ENCODE measurements at regions not wholly inside any gene's neighbourhood (a gene's known extent, or its start where the extent isn't known, plus 50 kb on each side); places are given as distances from the start of the nearest gene placed in this dataset.

- DNase-seq (ENCODE audit: low spot score) = no peak
- Histone ChIP-seq H3K9me3 (ENCODE audit: low read depth) (no peaks in the 10 kb centered on the region), H3K4me3 (no peak overlapping the region), H4K20me1 (ENCODE audit: insufficient read depth, poor library complexity, severe bottlenecking) (no peaks in the 10 kb centered on the region), H3K79me2 (no peaks in the 10 kb centered on the region), H3K27ac (no peak overlapping the region), H2AFZ (no peak overlapping the region), H3K4me1 (ENCODE audit: insufficient read depth) (no peaks in the 10 kb centered on the region), H3K4me2 (no peak overlapping the region), H3K27me3 (peaks cover 3% of the 10 kb centered on the region), H3K36me3 (replicated peaks; ENCODE audit: insufficient read depth, low read depth) (no peaks in the 10 kb centered on the region), H3K9me2 (replicated peaks; ENCODE audit: insufficient read depth) (no peaks in the 10 kb centered on the region)
- TF ChIP-seq EZH2phosphoT487 (IDR thresholded peaks at IDR 0.05; ENCODE audit: low read depth, severe bottlenecking, unreplicated experiment) (no peak), EZH2 (IDR thresholded peaks at IDR 0.05; ENCODE audit: borderline replicate concordance) (no peak), CTCF (IDR thresholded peaks at IDR 0.05; ENCODE audit: poor library complexity) (no peak)
- WGBS (ENCODE audit: low lambda C conversion rate, missing lambda C conversion rate) = 84% methylated on average over 10 of the region's 10 CpGs
Measured at GRCh38 chr10:47158116-47159071, 141.6 kb upstream of the GDF10 start.

DNA sequence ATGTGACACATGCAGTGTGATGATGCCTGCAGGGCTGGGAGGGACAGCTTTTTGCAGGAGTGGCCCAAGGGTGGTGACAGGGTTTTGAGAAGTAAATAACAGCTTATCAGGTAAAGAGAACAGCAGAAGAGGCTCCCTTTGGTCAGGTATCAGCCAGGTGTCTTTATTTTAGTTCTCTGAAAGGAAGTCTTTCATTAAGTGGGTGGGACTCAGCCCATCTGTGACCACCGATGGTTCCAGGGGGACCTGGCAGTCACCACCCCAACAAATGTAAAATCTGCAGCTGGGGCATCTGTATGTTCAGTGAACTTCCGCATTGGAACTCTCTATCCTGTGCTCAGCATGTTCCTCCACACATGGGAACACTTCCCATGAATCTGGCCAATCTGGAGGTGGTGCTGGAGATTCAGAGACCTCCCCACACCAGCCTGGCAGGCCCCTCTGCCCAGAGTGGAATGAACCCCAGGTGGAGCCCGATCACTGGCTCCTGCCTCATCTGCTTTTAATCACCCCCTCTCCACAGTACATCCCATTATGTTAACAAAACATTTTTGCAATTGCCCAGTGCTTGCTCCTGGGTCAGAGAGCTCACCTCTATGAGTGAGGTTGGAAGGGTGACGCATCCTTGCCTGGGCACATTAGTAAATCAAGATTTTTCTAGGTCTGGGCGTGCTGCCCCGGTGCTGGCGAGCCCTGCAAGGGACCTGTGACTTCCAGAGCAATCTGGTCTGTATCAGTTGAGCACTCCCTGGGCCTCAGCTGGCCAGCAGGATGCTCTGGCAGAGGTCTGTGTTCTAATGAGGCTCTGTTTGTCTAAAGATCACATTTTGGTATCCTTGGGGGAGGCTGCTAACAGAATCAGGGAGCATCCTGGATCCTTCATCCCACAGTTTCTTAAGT, 140.4 kb upstream of the GDF10 start:
- H3K4me2 ChIP-seq = no peak overlapping the region
- H4K20me1 ChIP-seq (ENCODE audit: insufficient read depth, poor library complexity, severe bottlenecking) = no peaks in the 10 kb centered on the region
- no peak for DNase-seq (ENCODE audit: low spot score)
- no peaks in the 10 kb centered on the region for H3K4me1 ChIP-seq (ENCODE audit: insufficient read depth)
- H2AFZ ChIP-seq = no peak overlapping the region
- H3K4me3 ChIP-seq = no peak overlapping the region
- H3K27me3 ChIP-seq = peaks cover 3% of the 10 kb centered on the region
- no peaks in the 10 kb centered on the region for H3K36me3 ChIP-seq (replicated peaks; ENCODE audit: insufficient read depth, low read depth)
- no peaks in the 10 kb centered on the region for H3K9me3 ChIP-seq (ENCODE audit: low read depth)
- H3K9me2 ChIP-seq (replicated peaks; ENCODE audit: insufficient read depth) = no peaks in the 10 kb centered on the region
- TF ChIP-seq EZH2phosphoT487 (IDR thresholded peaks at IDR 0.05; ENCODE audit: low read depth, severe bottlenecking, unreplicated experiment) (no peak), EZH2 (IDR thresholded peaks at IDR 0.05; ENCODE audit: borderline replicate concordance) (no peak), CTCF (IDR thresholded peaks at IDR 0.05; ENCODE audit: poor library complexity) (no peak)
- H3K79me2 ChIP-seq = no peaks in the 10 kb centered on the region
- WGBS (ENCODE audit: low lambda C conversion rate, missing lambda C conversion rate) = 78% methylated on average over 7 of the region's 7 CpGs
- H3K27ac ChIP-seq = no peak overlapping the region

- H3K9me2 ChIP-seq (replicated peaks; ENCODE audit: insufficient read depth) = no peaks in the 10 kb centered on the region
- H3K27me3 ChIP-seq = peaks cover 3% of the 10 kb centered on the region
- no peaks in the 10 kb centered on the region for H3K9me3 ChIP-seq (ENCODE audit: low read depth)
- no peaks in the 10 kb centered on the region for H3K79me2 ChIP-seq
- WGBS (ENCODE audit: low lambda C conversion rate, missing lambda C conversion rate) = 89% methylated on average over 9 of the region's 9 CpGs
- H3K36me3 ChIP-seq (replicated peaks; ENCODE audit: insufficient read depth, low read depth) = no peaks in the 10 kb centered on the region
- H4K20me1 ChIP-seq (ENCODE audit: insufficient read depth, poor library complexity, severe bottlenecking) = no peaks in the 10 kb centered on the region
- no peaks in the 10 kb centered on the region for H3K4me1 ChIP-seq (ENCODE audit: insufficient read depth)
- no peak for DNase-seq (ENCODE audit: low spot score)
- H3K27ac ChIP-seq = no peak overlapping the region
- no peak overlapping the region for H3K4me2 ChIP-seq
- no peak for TF ChIP-seq EZH2phosphoT487 (IDR thresholded peaks at IDR 0.05; ENCODE audit: low read depth, severe bottlenecking, unreplicated experiment)
- TF ChIP-seq EZH2 (IDR thresholded peaks at IDR 0.05; ENCODE audit: borderline replicate concordance) = no peak
- TF ChIP-seq CTCF (IDR thresholded peaks at IDR 0.05; ENCODE audit: poor library complexity) = no peak
- H2AFZ ChIP-seq = no peak overlapping the region
- H3K4me3 ChIP-seq = no peak overlapping the region
Measured at GRCh38 chr10:47160261-47160908, 139.6 kb upstream of the GDF10 start.

Measured in hepatocyte (in vitro differentiated cells).